Neural crest cell (in vitro differentiated cells): ENCODE measurements at regions not wholly inside any gene's neighbourhood (a gene's known extent, or its start where the extent isn't known, plus 50 kb on each side); places are given as distances from the start of the nearest gene placed in this dataset.
A peak's percentile ranks its signal among the peaks of the same experiment; 100 is the strongest.

Experiments
- DNase-seq: peaks from one replicate; pipeline ENCODE4 v3.0.0; 2021; ENCODE audit warnings: low read depth, mixed read lengths, low spot score
- H3K27ac Mint-ChIP-seq: one replicate; pipeline ENCODE4 v1.8.0; 2021; ENCODE audit warnings: mild to moderate bottlenecking, mixed read lengths; ENCODE audit not compliant: unreplicated experiment
- H3K27me3 Mint-ChIP-seq: 2 replicates; pipeline ENCODE4 v1.8.0; 2021; ENCODE audit warnings: low read depth, mild to moderate bottlenecking, mixed read lengths
- H3K36me3 Mint-ChIP-seq: 2 replicates; pipeline ENCODE4 v1.8.0; 2021; ENCODE audit warnings: low read depth, mild to moderate bottlenecking, mixed read lengths
- H3K4me1 Mint-ChIP-seq: 2 replicates; pipeline ENCODE4 v1.8.0; 2021; ENCODE audit warnings: mixed read lengths
- H3K4me3 Mint-ChIP-seq: one replicate; pipeline ENCODE4 v1.8.0; 2021; ENCODE audit warnings: mild to moderate bottlenecking, mixed read lengths
- H3K9me3 Mint-ChIP-seq: 2 replicates; pipeline ENCODE4 v1.8.0; 2021; ENCODE audit warnings: mixed read lengths
- TF ChIP-seq, protein P1 (sequence below): fragments of 200-600 bp; sonication (generic); conservative IDR thresholded peaks from 2 replicates; pipeline ENCODE4 v1.5.0; 2021; ENCODE audit warnings: antibody characterized with exemption, mild to moderate bottlenecking

DNA sequence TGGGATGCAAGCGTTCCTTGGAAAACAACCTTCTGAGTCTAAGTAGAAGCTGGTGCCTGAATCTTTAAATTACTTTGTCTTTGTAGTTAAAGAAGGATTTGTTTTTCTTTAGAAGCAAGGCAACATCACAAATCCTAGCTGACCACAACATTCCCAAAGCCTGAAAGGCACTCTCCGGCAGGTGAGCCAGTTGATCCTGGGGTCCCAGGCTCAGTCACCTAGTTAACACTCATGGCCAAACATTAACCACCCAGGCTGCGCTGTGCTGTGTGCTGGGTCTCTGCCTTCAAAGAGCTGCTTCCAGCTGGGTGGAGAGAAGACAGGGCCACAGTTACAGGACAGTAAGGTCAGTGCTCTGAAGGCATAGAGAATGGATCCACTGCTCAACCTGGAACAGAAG, 120.0 kb upstream of the TRIB2 start:
- Mint-ChIP-seq H3K9me3 (no peaks in the 10 kb centered on the region), H3K27ac (no peak overlapping the region), H3K4me3 (no peak overlapping the region), H3K27me3 (no peaks in the 10 kb centered on the region), H3K4me1 (peaks cover 6% of the 10 kb centered on the region), H3K36me3 (no peaks in the 10 kb centered on the region)
- TF ChIP-seq, protein P1, sequence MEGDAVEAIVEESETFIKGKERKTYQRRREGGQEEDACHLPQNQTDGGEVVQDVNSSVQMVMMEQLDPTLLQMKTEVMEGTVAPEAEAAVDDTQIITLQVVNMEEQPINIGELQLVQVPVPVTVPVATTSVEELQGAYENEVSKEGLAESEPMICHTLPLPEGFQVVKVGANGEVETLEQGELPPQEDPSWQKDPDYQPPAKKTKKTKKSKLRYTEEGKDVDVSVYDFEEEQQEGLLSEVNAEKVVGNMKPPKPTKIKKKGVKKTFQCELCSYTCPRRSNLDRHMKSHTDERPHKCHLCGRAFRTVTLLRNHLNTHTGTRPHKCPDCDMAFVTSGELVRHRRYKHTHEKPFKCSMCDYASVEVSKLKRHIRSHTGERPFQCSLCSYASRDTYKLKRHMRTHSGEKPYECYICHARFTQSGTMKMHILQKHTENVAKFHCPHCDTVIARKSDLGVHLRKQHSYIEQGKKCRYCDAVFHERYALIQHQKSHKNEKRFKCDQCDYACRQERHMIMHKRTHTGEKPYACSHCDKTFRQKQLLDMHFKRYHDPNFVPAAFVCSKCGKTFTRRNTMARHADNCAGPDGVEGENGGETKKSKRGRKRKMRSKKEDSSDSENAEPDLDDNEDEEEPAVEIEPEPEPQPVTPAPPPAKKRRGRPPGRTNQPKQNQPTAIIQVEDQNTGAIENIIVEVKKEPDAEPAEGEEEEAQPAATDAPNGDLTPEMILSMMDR, result no peak
- no peak for DNase-seq

DNA sequence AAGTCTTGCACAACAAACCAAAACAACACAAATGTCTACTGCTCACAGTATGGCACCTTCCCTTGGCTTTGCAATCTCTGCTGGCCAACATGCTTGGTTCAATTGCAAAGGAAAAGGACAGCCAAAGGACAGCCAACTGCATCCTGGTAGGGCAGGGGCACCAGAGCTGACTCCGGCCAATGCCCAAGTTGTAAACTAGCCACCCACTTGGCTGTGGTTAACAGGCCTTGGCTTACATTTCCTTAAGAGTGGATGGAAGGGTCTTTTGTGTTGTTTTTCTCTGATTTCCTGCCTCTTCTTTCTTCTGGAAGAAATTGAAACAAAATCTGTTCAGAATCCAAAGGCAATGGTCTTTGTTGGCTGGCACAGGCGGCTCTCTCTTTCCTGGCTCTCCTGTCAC, 119.1 kb upstream of the TRIB2 start:
- Mint-ChIP-seq H3K4me3 (no peak overlapping the region), H3K36me3 (no peaks in the 10 kb centered on the region), H3K9me3 (no peaks in the 10 kb centered on the region), H3K27ac (no peak overlapping the region), H3K27me3 (no peaks in the 10 kb centered on the region), H3K4me1 (peaks cover 6% of the 10 kb centered on the region)
- DNase-seq, result no peak
- TF ChIP-seq, protein P1, result no peak

DNA sequence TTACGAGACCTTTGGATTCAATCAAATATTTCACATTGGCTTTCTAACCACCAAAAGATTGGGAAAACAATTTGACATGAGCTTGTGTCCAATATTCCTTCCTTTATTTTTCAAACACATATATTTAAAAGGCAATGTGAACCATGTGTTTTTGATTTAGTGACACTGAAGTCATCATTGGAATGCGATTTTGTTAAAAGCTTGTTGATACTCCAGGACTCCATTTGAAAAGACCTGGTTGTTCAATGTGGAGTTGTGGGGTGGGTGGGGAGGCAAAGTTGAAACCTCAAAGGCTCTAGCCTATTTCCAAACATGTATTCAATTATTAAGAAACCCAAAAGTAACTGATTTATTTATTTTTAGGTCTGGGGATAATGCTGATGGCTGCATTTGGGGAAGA, 114.1 kb upstream of the TRIB2 start:
- Mint-ChIP-seq H3K27me3 (no peaks in the 10 kb centered on the region), H3K9me3 (no peaks in the 10 kb centered on the region), H3K27ac (no peak overlapping the region), H3K4me1 (peaks cover 27% of the 10 kb centered on the region), H3K4me3 (no peak overlapping the region), H3K36me3 (no peaks in the 10 kb centered on the region)
- no peak for DNase-seq
- TF ChIP-seq, protein P1, result no peak

DNA sequence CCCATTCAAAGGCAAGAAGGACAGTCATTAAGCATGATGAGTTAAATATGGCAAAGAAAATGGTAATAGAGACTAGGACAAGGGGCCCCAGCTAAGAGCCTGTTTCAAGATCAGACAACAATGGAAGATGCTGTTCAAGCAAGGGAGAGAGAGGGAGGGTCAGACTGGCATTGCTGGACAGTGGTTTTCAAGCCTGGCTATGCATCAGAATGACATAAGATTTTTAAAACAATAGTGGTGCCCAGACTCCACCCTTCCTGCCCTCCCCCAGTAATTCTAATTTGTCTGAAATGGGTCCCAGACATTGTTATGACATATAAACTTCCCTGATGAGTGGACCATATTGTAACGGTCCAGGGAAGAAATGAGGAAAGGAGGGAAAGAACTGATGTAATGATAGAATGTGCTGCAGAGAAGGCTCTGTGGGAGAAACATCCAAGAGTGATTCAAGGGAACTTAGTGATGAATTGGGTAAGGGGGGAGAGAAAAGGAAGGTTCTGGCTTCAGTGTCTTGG, 112.9 kb upstream of the TRIB2 start:
- H3K4me1 Mint-ChIP-seq, result peaks cover 22% of the 10 kb centered on the region
- no peak for DNase-seq
- H3K9me3 Mint-ChIP-seq, result no peaks in the 10 kb centered on the region
- TF ChIP-seq, protein P1, result no peak
- no peak overlapping the region for H3K4me3 Mint-ChIP-seq
- no peaks in the 10 kb centered on the region for H3K27me3 Mint-ChIP-seq
- no peaks in the 10 kb centered on the region for H3K36me3 Mint-ChIP-seq
- peak overlapping the region; percentile 38 for H3K27ac Mint-ChIP-seq

DNA sequence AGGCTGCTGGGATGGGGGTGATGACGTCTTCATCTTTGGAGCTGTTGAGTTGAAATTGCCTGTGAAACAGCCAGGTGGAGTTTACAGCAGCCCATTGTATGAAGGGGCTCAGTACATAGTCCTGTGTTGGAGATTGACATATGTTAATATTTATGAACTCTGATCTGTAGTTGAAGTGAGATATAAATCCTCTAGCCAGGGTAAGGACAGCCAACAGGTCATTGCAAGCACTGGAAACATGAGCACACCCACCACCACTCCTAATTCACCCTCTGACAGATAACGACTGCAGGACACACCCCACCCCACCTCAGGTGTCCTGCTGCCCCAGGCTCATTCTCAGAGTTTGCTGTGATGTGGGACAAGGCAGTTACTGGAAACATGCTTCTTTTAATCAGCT, 112.4 kb upstream of the TRIB2 start:
- Mint-ChIP-seq H3K4me3 (no peak overlapping the region), H3K27ac (no peak overlapping the region), H3K9me3 (no peaks in the 10 kb centered on the region), H3K27me3 (no peaks in the 10 kb centered on the region), H3K4me1 (peaks cover 22% of the 10 kb centered on the region), H3K36me3 (no peaks in the 10 kb centered on the region)
- no peak for DNase-seq
- TF ChIP-seq, protein P1, result no peak

DNA sequence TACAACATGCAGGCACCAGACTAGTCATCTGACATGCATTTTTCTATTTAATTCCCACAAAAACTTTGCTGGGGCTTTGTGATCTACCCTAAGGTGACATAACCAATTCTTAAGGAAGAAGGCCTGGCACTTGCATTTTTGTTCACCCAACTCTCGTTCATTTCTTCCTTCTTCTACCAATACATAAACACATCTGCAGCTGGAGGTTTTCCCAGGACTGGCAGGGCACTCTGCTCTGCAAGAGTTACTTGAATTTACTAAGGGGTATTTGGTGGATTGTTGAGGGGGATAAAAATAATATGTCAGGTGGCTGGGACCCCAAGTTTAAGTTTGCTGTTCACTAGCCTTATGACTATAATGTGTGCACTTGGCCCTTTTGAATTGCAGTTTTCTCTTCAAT, 111.4 kb upstream of the TRIB2 start:
- Mint-ChIP-seq H3K27me3 (no peaks in the 10 kb centered on the region), H3K27ac (no peak overlapping the region), H3K36me3 (no peaks in the 10 kb centered on the region), H3K9me3 (no peaks in the 10 kb centered on the region), H3K4me3 (no peak overlapping the region), H3K4me1 (peaks cover 22% of the 10 kb centered on the region)
- no peak for DNase-seq
- TF ChIP-seq, protein P1, result no peak
